Fibroblast of pulmonary artery (primary cell): ENCODE measurements at regions not wholly inside any gene's neighbourhood (a gene's known extent, or its start where the extent isn't known, plus 50 kb on each side); places are given as distances from the start of the nearest gene placed in this dataset.

Source experiments
- DNase-seq: peaks from one replicate; pipeline ENCODE4 v3.0.0-alpha.2; 2010; ENCODE audit warnings: low read depth
- H3K4me3 ChIP-seq: replicated peaks from 2 replicates; pipeline ENCODE4 v1.5.1; 2011; ENCODE audit warnings: low read depth, mild to moderate bottlenecking, control low read depth, low read length, moderate library complexity
- TF ChIP-seq, protein P1 (sequence below): IDR thresholded peaks from 2 replicates; pipeline ENCODE4 v1.5.1; 2011; ENCODE audit warnings: mild to moderate bottlenecking, control low read depth, low read length, inconsistent platforms; ENCODE audit errors: missing control alignments

DNA sequence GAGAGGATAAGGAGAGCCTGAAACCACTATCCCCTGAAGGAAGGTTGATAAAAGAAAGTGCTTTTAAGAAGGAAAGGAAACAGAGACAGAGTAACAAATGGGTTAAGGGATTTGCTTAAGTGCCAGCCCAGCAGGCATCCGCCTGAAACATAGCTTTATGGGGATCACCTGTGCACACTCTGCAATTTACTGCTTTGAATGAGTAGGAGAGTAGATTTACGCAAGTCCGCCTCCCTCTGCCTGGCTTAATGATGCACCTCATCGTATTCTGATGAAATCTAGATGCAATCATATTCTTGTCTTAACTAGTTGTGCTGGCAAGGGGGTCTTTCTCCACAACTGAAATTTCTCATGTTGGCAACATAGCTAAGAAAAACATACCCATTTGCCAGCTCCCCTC lies 101.1 kb upstream of the ID4 start:
- H3K4me3 ChIP-seq: no peak overlapping the region
- TF ChIP-seq, protein P1, sequence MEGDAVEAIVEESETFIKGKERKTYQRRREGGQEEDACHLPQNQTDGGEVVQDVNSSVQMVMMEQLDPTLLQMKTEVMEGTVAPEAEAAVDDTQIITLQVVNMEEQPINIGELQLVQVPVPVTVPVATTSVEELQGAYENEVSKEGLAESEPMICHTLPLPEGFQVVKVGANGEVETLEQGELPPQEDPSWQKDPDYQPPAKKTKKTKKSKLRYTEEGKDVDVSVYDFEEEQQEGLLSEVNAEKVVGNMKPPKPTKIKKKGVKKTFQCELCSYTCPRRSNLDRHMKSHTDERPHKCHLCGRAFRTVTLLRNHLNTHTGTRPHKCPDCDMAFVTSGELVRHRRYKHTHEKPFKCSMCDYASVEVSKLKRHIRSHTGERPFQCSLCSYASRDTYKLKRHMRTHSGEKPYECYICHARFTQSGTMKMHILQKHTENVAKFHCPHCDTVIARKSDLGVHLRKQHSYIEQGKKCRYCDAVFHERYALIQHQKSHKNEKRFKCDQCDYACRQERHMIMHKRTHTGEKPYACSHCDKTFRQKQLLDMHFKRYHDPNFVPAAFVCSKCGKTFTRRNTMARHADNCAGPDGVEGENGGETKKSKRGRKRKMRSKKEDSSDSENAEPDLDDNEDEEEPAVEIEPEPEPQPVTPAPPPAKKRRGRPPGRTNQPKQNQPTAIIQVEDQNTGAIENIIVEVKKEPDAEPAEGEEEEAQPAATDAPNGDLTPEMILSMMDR: no peak
- no peak for DNase-seq

DNA sequence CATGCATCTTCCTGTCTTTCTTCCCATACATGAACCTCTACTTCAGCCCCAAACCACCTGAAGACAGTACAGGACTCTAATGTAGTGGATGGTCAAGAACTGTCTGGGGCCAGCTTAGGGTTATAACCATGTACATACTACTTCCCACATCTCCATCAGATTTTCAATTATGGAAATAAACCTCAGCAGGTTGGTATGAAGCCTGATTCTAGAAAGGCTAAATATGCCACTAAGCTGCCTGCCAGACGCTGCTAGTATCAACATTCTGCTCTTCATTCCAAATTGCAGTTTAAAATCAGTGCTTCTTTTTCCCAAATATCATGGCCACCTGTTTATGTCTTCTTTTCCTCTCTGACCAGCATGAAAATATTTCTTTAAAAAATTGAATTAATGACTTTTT lies 99.2 kb upstream of the ID4 start:
- TF ChIP-seq, protein P1: no peak
- DNase-seq: no peak
- H3K4me3 ChIP-seq: no peak overlapping the region

DNA sequence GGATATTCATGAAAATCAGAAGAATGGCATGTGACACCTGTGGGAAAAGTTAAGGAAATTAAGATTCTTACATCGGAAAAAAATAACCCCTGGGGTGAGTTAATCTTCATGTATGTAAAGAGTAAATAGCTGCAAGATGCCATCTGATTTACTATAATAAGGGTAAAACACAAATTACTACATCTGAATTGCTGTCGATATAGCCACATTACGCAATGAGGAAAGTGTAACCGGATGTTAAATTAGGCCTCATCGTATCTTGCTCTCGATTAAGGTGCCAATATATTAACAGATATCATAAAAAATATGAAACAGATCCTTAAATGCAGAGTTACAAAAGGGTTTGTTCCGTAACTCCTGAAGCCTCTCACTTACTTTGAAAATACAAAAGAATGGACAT lies 87.4 kb upstream of the ID4 start:
- H3K4me3 ChIP-seq: no peak overlapping the region
- DNase-seq: no peak

DNA sequence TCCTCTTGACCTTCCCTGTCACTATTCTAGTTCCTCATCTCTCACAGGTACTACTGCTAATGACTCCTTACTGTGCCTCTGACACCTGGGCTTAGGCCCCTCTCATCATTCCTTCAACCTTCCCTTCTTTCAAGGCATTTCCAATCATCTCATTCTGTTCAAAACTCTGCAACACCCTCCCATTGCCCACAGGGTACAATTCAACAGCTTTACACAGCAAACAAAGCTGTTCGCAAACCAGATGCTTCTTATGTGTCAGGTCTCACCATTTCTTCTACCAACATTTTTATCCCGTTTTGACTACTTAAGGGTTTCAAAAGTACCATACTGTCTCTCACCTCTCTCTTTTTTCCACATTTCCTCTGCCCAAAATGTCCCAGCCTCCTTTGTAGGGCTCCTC lies 84.4 kb upstream of the ID4 start:
- no peak for DNase-seq
- TF ChIP-seq, protein P1: no peak
- no peak overlapping the region for H3K4me3 ChIP-seq

More for the DNA sequence above, 87.4 kb upstream of the ID4 start:
- TF ChIP-seq, protein P1: no peak

DNA sequence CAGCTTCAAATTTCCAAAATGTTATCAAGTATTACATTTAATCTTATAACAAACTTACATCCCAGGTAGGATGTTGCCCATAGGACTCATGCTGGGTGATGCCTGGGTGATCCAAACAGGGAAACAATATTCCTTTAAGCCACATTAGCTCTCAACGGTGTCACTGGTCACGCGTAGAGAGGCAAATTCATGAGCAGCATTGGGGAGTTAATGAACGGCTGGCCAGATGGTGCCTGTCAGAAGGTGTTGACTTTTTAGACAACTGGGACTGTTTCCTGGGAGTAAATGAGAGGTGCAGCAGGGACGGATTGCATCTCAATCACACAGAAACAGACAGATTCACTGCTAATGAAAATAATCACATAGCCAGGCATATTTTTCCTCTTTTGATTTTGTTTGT lies 83.3 kb upstream of the ID4 start:
- TF ChIP-seq, protein P1: no peak
- no peak for DNase-seq
- no peak overlapping the region for H3K4me3 ChIP-seq

DNA sequence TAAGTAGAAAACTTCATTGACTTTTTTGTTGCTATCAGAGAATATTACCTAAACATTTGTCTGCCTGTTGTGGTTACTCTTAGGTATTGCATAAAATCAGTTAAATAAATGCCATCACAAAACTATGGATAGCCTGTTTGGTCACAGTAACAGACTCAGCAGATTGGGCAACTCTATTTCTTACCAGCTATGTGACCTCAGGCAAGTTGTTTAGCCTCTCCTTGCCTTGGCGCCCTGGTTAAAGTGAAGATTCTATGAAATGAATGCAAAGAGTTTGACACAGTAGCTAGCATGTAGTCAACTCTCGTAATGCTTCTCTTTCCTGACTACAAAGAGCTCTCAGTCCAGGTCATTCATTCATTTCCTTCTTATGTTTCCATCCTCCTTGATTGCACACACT lies 82.5 kb upstream of the ID4 start:
- no peak overlapping the region for H3K4me3 ChIP-seq
- peak; percentile 13 for DNase-seq
- TF ChIP-seq, protein P1: no peak

DNA sequence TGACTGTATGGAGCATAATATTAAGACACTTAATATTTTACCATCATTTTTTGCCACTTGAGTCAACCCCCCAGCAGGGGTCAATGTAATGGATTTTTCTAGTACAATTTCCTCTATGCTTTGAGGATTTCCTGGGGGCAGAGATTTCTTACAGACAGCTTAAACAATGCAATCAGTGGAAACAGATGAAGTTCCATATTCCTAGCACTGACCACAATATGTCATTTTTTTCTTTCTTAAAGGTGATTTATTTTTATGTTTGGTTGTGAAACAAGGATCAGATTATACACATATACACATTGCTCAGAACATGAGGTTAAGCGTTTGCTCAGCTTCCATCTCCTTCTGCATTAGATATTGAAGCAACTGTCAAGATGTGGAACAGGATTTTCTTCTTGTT lies 82.0 kb upstream of the ID4 start:
- DNase-seq: peak; percentile 13
- no peak overlapping the region for H3K4me3 ChIP-seq
- TF ChIP-seq, protein P1: no peak
